NT2/D1 (cell line): ENCODE measurements at regions not wholly inside any gene's neighbourhood (a gene's known extent, or its start where the extent isn't known, plus 50 kb on each side); places are given as distances from the start of the nearest gene placed in this dataset.

Experiments used
- DNase-seq: peaks from one replicate; pipeline ENCODE4 v3.0.0-alpha.2; 2011; ENCODE audit warnings: low read depth, low spot score
- H3K27me3 ChIP-seq: 2 replicates; pipeline ENCODE4 v1.6.0; 2011; ENCODE audit warnings: mild to moderate bottlenecking; ENCODE audit not compliant: insufficient read length, insufficient read depth
- H3K36me3 ChIP-seq: 2 replicates; pipeline ENCODE4 v1.6.1; 2011; ENCODE audit warnings: mild to moderate bottlenecking, low read length, mixed read lengths; ENCODE audit not compliant: insufficient read depth, insufficient read length
- H3K4me1 ChIP-seq: 2 replicates; pipeline ENCODE4 v1.5.1; 2011; ENCODE audit not compliant: insufficient read depth, insufficient read length
- H3K4me3 ChIP-seq: 2 replicates; pipeline ENCODE4 v1.5.1; 2011; ENCODE audit warnings: low read depth; ENCODE audit not compliant: insufficient read length
- H3K9ac ChIP-seq: 2 replicates; pipeline ENCODE4 v1.6.0; 2011; ENCODE audit warnings: low read depth; ENCODE audit not compliant: insufficient read length
- H3K9me3 ChIP-seq: 2 replicates; pipeline ENCODE4 v1.5.1; 2011; ENCODE audit warnings: mild to moderate bottlenecking, low read length; ENCODE audit not compliant: insufficient read depth
- SUZ12 ChIP-seq: IDR thresholded peaks from 2 replicates; pipeline ENCODE4 v1.6.1; 2011; ENCODE audit not compliant: insufficient read length, insufficient read depth; ENCODE audit errors: extremely low read depth
- YY1 ChIP-seq: IDR thresholded peaks from 2 replicates; pipeline ENCODE4 v1.6.1; 2011; ENCODE audit not compliant: insufficient read length, insufficient read depth
- ZNF274 ChIP-seq: IDR thresholded peaks from 2 replicates; pipeline ENCODE4 v1.6.1; 2011; ENCODE audit warnings: mild to moderate bottlenecking, low read depth, low read length

DNA sequence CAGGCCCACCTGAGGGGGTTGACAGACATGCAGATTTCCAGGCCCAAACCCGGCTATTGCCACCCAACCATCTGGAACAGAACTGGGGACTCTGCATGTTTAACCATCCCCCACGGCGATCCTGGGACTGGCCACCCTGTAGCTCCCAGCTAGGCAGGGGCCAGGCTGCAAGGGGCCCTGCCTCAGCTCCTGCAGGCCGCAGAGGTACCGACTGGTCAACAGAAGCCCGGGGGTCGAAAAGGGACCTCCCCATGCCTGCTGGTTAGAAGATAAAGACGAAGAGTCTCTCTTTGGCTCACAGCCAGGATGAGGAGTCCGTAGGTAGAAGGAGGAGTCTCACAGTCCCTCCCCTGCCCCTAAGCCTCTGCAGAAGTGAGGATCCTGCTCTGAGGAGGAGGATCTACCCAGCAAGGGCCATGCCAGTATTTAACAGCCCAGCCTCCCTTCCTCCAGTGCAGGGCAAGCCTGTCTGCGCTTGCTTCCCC is 223.4 kb upstream of the TNRC6C start:
- Histone ChIP-seq H3K4me1 (peaks cover 23% of the 10 kb centered on the region), H3K9me3 (peaks cover 26% of the 10 kb centered on the region), H3K9ac (peak overlapping the region; percentile 71), H3K4me3 (no peak overlapping the region), H3K36me3 (no peaks in the 10 kb centered on the region), H3K27me3 (peaks cover 5% of the 10 kb centered on the region)
- TF ChIP-seq SUZ12 (no peak), ZNF274 (no peak), YY1 (no peak)
- DNase-seq, result no peak

DNA sequence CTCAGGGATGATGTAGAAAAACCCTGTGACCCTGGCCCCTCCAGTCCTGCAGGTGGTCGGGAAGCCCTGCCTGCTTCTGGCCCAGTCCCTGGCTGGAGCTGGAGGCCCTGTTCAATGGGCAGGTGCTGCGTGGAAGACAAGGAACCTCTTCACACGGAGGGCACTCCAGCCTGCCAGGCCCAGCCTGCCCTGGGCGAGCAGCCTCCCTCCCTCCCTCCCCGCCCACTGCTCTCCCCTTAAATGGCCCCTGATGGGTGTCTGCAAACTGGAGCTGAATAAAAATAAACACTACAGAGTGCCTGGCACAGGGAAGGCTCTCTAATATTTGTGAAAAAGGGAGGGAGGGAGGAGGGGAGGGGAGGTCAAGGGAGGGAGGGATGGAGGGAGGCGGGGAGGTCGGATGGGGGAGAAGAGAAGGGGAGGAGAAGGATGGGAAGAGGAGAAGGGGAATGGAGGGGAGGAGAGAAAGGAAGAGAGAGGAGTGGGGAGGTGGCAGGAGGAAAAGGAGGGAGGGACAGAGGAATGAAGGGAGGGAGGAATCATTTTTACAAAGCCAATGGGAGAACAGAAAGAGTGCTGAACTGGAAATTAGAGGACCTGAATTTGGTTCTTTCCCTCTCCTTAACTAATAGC is 222.8 kb upstream of the TNRC6C start:
- Histone ChIP-seq H3K36me3 (no peaks in the 10 kb centered on the region), H3K27me3 (peaks cover 5% of the 10 kb centered on the region), H3K4me1 (peaks cover 23% of the 10 kb centered on the region), H3K9ac (peak overlapping the region; percentile 26), H3K9me3 (peaks cover 26% of the 10 kb centered on the region), H3K4me3 (no peak overlapping the region)
- DNase-seq, result no peak
- TF ChIP-seq YY1 (no peak), ZNF274 (no peak), SUZ12 (no peak)

DNA sequence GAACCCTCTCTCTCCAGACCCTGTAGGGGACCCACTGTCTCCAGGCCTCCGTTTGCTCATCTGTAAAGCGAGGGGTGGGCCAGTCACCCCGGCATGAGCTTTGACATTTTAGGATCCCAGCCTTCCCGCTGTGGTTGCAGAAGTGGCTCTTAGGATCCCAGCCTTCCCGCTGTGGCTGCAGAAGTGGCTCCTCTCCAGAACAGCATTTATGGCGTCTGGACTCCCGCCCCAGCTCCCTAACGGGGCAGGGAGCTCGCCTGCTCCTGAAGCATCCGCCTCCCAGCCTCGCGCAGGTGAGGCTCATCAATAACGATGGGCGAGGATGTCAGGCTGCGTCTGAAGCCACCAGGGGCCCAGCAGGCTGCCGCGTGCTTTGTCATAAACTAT is 222.3 kb upstream of the TNRC6C start:
- TF ChIP-seq YY1, result no peak
- TF ChIP-seq SUZ12, result no peak
- TF ChIP-seq ZNF274, result no peak
- Histone ChIP-seq H3K27me3 (peaks cover 5% of the 10 kb centered on the region), H3K36me3 (no peaks in the 10 kb centered on the region), H3K9ac (no peak overlapping the region), H3K4me3 (no peak overlapping the region), H3K4me1 (peaks cover 23% of the 10 kb centered on the region), H3K9me3 (peaks cover 25% of the 10 kb centered on the region)
- no peak for DNase-seq

DNA sequence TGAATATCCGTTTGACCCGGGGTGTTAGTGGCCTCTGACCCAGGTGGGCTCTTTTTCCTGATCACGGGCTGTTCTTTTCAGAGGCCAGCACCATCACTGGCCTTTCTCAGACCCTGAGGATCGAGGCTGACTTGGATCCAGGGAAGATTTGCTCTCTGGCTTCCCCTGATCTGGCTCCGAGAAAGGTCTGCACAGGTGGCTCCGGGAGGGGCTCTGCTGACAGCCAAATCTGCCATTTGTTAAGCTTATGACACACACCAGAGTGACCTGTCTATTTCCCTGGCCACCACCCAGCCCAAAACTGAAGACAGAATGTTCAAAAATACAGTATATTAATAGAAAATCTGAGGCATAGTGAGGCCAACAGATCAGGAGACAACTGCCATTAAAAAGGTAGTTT is 221.8 kb upstream of the TNRC6C start:
- TF ChIP-seq YY1, result no peak
- TF ChIP-seq ZNF274, result no peak
- TF ChIP-seq SUZ12, result no peak
- Histone ChIP-seq H3K9me3 (peaks cover 25% of the 10 kb centered on the region), H3K4me3 (no peak overlapping the region), H3K36me3 (no peaks in the 10 kb centered on the region), H3K27me3 (peaks cover 5% of the 10 kb centered on the region), H3K4me1 (peaks cover 23% of the 10 kb centered on the region), H3K9ac (no peak overlapping the region)
- DNase-seq, result no peak

DNA sequence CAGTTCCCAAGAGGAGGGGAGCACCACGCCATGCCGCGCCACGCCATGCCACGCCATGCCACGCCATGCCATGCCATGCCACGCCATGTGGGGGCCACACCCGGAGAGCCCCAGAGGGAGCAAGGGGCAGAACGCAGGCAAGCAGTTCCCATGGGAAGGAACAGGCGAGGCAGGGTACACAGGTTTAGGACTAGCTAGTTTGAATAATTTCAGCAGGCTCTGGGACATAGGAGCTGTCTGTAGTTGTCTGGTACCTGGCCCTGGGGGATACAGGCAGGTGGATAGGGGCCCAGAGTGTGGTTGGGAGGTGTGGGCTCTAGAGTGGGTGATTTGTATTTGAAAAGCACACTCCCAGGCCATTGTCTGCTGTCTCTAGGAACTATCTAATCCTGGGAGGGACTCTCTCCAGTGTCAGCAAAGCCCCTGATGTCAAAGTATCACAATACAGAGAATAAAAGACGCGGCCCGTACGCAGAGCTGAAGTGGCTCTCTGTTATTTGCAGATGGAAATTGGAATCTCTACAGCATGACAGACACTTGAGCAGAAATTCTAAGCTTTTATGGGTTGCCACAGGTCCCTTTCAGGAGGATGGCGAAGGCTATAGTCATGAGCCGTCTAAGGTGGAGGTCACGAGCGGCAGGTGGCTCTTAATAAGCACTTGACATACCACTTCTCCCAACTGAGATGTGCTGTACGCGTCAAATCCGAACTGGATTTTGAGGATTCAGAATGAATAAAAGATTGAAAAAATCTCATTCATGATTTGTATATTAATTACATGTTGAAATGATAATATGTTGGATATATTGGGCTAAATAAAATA is 220.8 kb upstream of the TNRC6C start:
- Histone ChIP-seq H3K4me1 (peaks cover 29% of the 10 kb centered on the region), H3K36me3 (no peaks in the 10 kb centered on the region), H3K9me3 (peaks cover 18% of the 10 kb centered on the region), H3K27me3 (peaks cover 5% of the 10 kb centered on the region), H3K9ac (no peak overlapping the region), H3K4me3 (no peak overlapping the region)
- no peak for DNase-seq
- no peak for TF ChIP-seq ZNF274
- TF ChIP-seq SUZ12, result no peak
- no peak for TF ChIP-seq YY1

DNA sequence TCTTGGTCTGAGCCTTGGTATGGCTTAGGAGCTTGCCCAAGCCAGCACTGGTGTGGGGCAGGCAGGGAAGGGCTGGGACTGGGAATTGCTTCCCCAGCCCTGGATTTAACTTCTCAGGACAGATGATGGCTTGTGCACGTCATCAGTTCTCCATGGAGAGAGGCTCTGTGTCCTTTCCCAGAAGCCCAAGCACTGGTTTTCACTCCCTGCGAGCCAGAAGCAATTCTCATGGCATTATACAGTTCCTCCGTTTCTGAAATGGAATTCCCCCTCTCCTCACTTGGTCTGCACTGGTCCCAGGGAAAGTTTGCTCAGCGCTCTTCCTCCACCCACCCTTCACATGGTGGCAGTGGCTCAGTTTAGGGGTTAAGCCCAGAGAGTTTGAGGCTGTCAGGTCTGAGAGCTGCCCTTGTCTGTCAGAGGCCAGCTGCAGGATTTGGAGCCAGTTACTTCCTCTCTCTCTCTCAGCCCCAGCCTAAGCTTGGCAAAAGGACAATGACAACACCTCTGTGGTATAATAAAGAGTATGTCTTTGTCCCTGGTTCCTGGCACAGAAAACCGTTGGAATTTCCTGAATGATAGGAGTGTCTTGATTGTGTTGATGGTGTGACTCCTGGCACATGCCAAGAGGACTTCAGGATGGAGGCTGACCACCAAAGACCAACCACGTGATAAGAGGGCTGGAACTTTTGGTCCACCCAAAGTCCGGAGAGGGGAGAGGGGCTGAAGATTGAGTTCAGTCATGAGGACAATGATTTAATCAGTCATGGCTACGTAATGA is 219.6 kb upstream of the TNRC6C start:
- Histone ChIP-seq H3K9ac (no peak overlapping the region), H3K9me3 (peaks cover 7% of the 10 kb centered on the region; the same call in 1 of the 2 replicates), H3K4me1 (peaks cover 27% of the 10 kb centered on the region), H3K36me3 (no peaks in the 10 kb centered on the region), H3K4me3 (no peak overlapping the region), H3K27me3 (no peaks in the 10 kb centered on the region)
- DNase-seq, result no peak
- TF ChIP-seq YY1, result no peak
- TF ChIP-seq ZNF274, result no peak
- no peak for TF ChIP-seq SUZ12
